Spleen (tissue), 7 donors: ENCODE measurements at regions not wholly inside any gene's neighbourhood (a gene's known extent, or its start where the extent isn't known, plus 50 kb on each side); places are given as distances from the start of the nearest gene placed in this dataset.

Source experiments
- POLR2A ChIP-seq, 3 donors: fragments of 450-650 bp; IDR thresholded peaks; one replicate each; pipeline ENCODE4 v1.5.1; 2017; ENCODE audit warnings: antibody characterized with exemption in 3 of 3, mild to moderate bottlenecking in 1 of 3
- TF ChIP-seq, protein P1 (sequence below), 11 experiments: fragments of 200-600 bp in 7 of 11; fragments of 450-650 bp in 4 of 11; sonication (generic) in 4 of 11; IDR thresholded peaks in 8 of 11; conservative IDR thresholded peaks in 3 of 11; 1 replicate in 7 of 11; 2 replicates in 4 of 11; pipeline versions ENCODE4 v1.4.0 to v1.8.0; 2016 to 2021; ENCODE audit warnings: antibody characterized with exemption in 11 of 11, inconsistent platforms in 4 of 11, mild to moderate bottlenecking in 1 of 11
- donor health status: DM: no; HTN: no; CAD: no; lungs with moderate emphysema.
- donor health status: DM: no; HTN: no; CAD: no.
- donor health status: DM: no; HTN: no; CAD: no.

- no peak for TF ChIP-seq POLR2A (IDR thresholded peaks at IDR 0.05)
- TF ChIP-seq, protein P1, sequence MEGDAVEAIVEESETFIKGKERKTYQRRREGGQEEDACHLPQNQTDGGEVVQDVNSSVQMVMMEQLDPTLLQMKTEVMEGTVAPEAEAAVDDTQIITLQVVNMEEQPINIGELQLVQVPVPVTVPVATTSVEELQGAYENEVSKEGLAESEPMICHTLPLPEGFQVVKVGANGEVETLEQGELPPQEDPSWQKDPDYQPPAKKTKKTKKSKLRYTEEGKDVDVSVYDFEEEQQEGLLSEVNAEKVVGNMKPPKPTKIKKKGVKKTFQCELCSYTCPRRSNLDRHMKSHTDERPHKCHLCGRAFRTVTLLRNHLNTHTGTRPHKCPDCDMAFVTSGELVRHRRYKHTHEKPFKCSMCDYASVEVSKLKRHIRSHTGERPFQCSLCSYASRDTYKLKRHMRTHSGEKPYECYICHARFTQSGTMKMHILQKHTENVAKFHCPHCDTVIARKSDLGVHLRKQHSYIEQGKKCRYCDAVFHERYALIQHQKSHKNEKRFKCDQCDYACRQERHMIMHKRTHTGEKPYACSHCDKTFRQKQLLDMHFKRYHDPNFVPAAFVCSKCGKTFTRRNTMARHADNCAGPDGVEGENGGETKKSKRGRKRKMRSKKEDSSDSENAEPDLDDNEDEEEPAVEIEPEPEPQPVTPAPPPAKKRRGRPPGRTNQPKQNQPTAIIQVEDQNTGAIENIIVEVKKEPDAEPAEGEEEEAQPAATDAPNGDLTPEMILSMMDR (IDR thresholded peaks at IDR 0.05 in 8 of 11, conservative IDR thresholded peaks at IDR 0.05 in 3 of 11), result no peak
Observed at GRCh38 chr2:129587426-129588064, 391.9 kb upstream of the RAB6C start.
